ENCODE measurements at regions not wholly inside any gene's neighbourhood (a gene's known extent, or its start where the extent isn't known, plus 50 kb on each side); places are given as distances from the start of the nearest gene placed in this dataset.

- DNase-seq (ENCODE audit: extremely low spot score, insufficient read length, low read depth), result no peak
- no peak for FAIRE-seq
Observed at GRCh38 chr4:72629540-72629939, 60.5 kb upstream of the ADAMTS3 start.

DNA sequence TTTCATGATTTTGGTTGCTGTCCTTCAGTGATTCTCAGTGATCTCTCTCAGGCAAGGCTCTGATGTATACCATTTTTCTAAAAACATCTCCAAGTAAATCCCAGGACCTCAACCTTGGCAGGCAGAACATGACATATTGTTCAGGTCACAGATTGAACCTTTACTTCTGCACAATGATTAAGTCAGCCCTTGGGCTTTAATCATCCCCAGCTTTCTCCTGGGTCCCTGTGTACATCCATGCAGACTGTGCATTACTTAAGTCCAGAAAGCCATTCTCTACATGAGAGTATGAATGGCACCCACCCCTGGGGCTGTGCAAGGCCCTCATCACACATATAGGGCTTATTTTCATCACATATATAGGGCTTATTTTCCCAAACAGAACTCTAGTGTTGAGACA lies 58.7 kb upstream of the ADAMTS3 start:
- DNase-seq (ENCODE audit: extremely low spot score, insufficient read length, low read depth) (no peak), FAIRE-seq (no peak)
